HepG2 (cell line): ENCODE measurements at regions not wholly inside any gene's neighbourhood (a gene's known extent, or its start where the extent isn't known, plus 50 kb on each side); places are given as distances from the start of the nearest gene placed in this dataset.

Experiments
- BCL6 ChIP-seq: IDR thresholded peaks from 2 replicates; pipeline ENCODE4 v1.6.1; 2016; ENCODE audit warnings: missing genetic modification reagents, missing compliant biosample characterization
- CC2D1A ChIP-seq: sonication (generic); formaldehyde crosslinking; IDR thresholded peaks from 2 replicates; pipeline ENCODE4 v1.8.1; 2023; ENCODE audit warnings: mild to moderate bottlenecking, missing genetic modification reagents
- CEBPG ChIP-seq: IDR thresholded peaks from 2 replicates; pipeline ENCODE4 v1.6.1; 2016
- FOXO1 ChIP-seq: sonication (generic); formaldehyde crosslinking; IDR thresholded peaks from 2 replicates; pipeline ENCODE4 v1.4.0; 2020; ENCODE audit warnings: missing genetic modification reagents
- HMG20B ChIP-seq: conservative IDR thresholded peaks from 2 replicates; pipeline ENCODE4 v1.6.1; 2016; ENCODE audit warnings: missing genetic modification reagents, missing compliant biosample characterization
- HOXD1 ChIP-seq: sonication (generic); formaldehyde crosslinking; IDR thresholded peaks from 2 replicates; pipeline ENCODE4 v1.5.0; 2020; ENCODE audit warnings: missing genetic modification reagents
- IKZF1 ChIP-seq: fragments of 450-650 bp; IDR thresholded peaks from 2 replicates; pipeline ENCODE4 v1.7.1; 2016
- KAT8 ChIP-seq: IDR thresholded peaks from 2 replicates; pipeline ENCODE4 v1.6.1; 2016; ENCODE audit warnings: missing genetic modification reagents, missing compliant biosample characterization
- KDM3A ChIP-seq: IDR thresholded peaks from 2 replicates; pipeline ENCODE4 v1.6.1; 2018; ENCODE audit warnings: low read depth, missing compliant biosample characterization
- MAF1 ChIP-seq: sonication (generic); formaldehyde crosslinking; IDR thresholded peaks from 2 replicates; pipeline ENCODE4 v1.5.0; 2020; ENCODE audit warnings: missing genetic modification reagents, borderline replicate concordance
- PAX8 ChIP-seq: sonication (generic); formaldehyde crosslinking; IDR thresholded peaks from 2 replicates; pipeline ENCODE4 v1.8.0; 2022; ENCODE audit warnings: mild to moderate bottlenecking, missing genetic modification reagents, borderline replicate concordance
- PCBP2 ChIP-seq: fragments of 200-400 bp; formaldehyde crosslinking; optimal IDR thresholded peaks from 2 replicates; pipeline ENCODE3; 2018; ENCODE audit warnings: low read length, low read depth; ENCODE audit not compliant: poor library complexity, severe bottlenecking
- POLR2AphosphoS5 ChIP-seq: IDR thresholded peaks from 2 replicates; pipeline ENCODE4 v1.6.1; 2012; ENCODE audit warnings: low read depth, low read length
- SAFB2 ChIP-seq: sonication (generic); formaldehyde crosslinking; IDR thresholded peaks from 2 replicates; pipeline ENCODE4 v1.5.1; 2020; ENCODE audit warnings: missing genetic modification reagents, low read depth, mild to moderate bottlenecking, borderline replicate concordance
- SALL1 ChIP-seq: sonication (generic); formaldehyde crosslinking; IDR thresholded peaks from 2 replicates; pipeline ENCODE4 v1.8.0; 2022; ENCODE audit warnings: mild to moderate bottlenecking, missing genetic modification reagents
- SIN3A ChIP-seq: IDR thresholded peaks from 2 replicates; pipeline ENCODE4 v1.6.1; 2011; ENCODE audit warnings: low read depth, mild to moderate bottlenecking, control low read depth, low read length, borderline replicate concordance
- SMC3 ChIP-seq: IDR thresholded peaks from 2 replicates; pipeline ENCODE4 v1.6.1; 2011; ENCODE audit warnings: low read length, improper control_type of control experiment
- SP5 ChIP-seq: IDR thresholded peaks from 2 replicates; pipeline ENCODE4 v1.6.1; 2016; ENCODE audit warnings: low read depth, borderline replicate concordance
- STAG1 ChIP-seq: sonication (generic); formaldehyde crosslinking; IDR thresholded peaks from 2 replicates; pipeline ENCODE4 v1.4.0; 2020; ENCODE audit warnings: missing genetic modification reagents
- ZBTB26 ChIP-seq: IDR thresholded peaks from 2 replicates; pipeline ENCODE4 v1.6.1; 2016; ENCODE audit warnings: missing compliant biosample characterization, missing genetic modification reagents, borderline replicate concordance
- ZNF101 ChIP-seq: sonication (generic); formaldehyde crosslinking; IDR thresholded peaks from 2 replicates; pipeline ENCODE4 v1.4.0; 2020; ENCODE audit warnings: mild to moderate bottlenecking, low read depth, missing genetic modification reagents, borderline replicate concordance
- ZNF225 ChIP-seq: sonication (generic); formaldehyde crosslinking; IDR thresholded peaks from 2 replicates; pipeline ENCODE4 v1.4.0; 2020; ENCODE audit warnings: mild to moderate bottlenecking, missing genetic modification reagents
- ZNF264 ChIP-seq: sonication (generic); formaldehyde crosslinking; IDR thresholded peaks from 2 replicates; pipeline ENCODE4 v1.4.0; 2020; ENCODE audit warnings: missing genetic modification reagents
- ZNF282 ChIP-seq: fragments of 450-650 bp; IDR thresholded peaks from 2 replicates; pipeline ENCODE4 v1.6.1; 2018; ENCODE audit not compliant: partially characterized antibody
- ZNF557 ChIP-seq: sonication (generic); formaldehyde crosslinking; IDR thresholded peaks from 2 replicates; pipeline ENCODE4 v1.4.0; 2020; ENCODE audit warnings: missing genetic modification reagents
- ZNF562 ChIP-seq: sonication (generic); formaldehyde crosslinking; IDR thresholded peaks from 2 replicates; pipeline ENCODE4 v1.8.0; 2022; ENCODE audit warnings: missing genetic modification reagents, borderline replicate concordance
- ZNF720 ChIP-seq: sonication (generic); formaldehyde crosslinking; IDR thresholded peaks from 2 replicates; pipeline ENCODE4 v1.4.0; 2020; ENCODE audit warnings: missing genetic modification reagents
- ZNF792 ChIP-seq: IDR thresholded peaks from 2 replicates; pipeline ENCODE4 v1.6.1; 2016
- TF ChIP-seq, protein P1 (sequence below): IDR thresholded peaks from 2 replicates; pipeline ENCODE4 v1.6.1; 2018; ENCODE audit warnings: missing genetic modification reagents
- TF ChIP-seq, protein P2 (sequence below): sonication (generic); formaldehyde crosslinking; IDR thresholded peaks from 2 replicates; pipeline ENCODE4 v1.4.0; 2020; ENCODE audit warnings: missing genetic modification reagents

DNA sequence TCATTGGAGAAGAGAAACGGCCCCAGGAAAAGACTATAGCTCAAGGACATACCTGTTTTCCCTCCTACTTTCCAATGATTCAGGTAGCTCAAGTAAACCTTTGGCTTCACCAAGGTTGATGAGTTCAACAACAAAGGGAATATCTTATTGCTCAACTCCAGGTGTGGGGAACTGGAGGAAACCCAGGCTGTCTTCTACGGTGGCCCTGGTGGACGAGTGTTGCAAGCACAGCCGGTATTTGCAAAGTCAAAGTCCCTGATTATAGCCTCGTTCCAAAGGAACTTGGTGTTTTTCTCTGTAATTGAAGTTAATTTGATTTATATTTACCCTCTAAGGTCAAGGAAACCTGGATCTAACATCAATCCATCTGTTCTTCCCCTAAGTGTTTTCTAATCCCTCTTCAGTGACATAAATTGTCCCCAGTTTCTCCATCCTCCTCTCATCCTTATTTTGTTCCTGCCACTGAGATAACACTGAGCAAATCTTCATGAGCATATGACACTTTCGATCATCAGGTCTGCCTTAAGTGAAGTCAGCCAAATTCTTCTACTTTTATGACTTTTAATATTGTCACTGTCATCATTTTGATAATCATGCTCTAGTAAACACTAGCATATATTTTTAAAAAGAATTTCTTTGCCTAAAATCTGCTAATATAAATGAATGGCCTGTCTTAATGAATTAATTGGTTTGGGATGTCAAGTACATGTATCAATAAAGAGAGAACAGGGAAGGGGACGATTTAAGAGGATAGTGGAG lies 174.6 kb upstream of the TBX3 start (continued):
- TF ChIP-seq SIN3A (no peak), KAT8 (no peak), SP5 (CRISPR knock-in tag) (no peak), ZNF101 (CRISPR knock-in tag) (no peak), SALL1 (CRISPR knock-in tag) (0 out of 2 replicates have a peak, but pooled peaks have one; percentile 55), MAF1 (CRISPR knock-in tag) (no peak), PAX8 (CRISPR knock-in tag) (no peak), ZNF225 (CRISPR knock-in tag) (no peak), HMG20B (CRISPR knock-in tag) (0 out of 2 replicates have a peak, but pooled peaks have one; percentile 24), BCL6 (CRISPR knock-in tag) (peak; percentile 59), CEBPG (peak; percentile 93), ZNF792 (CRISPR knock-in tag) (no peak), PCBP2 (no peak), ZNF264 (CRISPR knock-in tag) (0 out of 2 replicates have a peak, but pooled peaks have one; percentile 39), ZNF282 (no peak), ZNF557 (CRISPR knock-in tag) (no peak), SMC3 (peak; percentile 66; the same call in 1 of the 2 replicates), ZNF720 (CRISPR knock-in tag) (no peak), STAG1 (CRISPR knock-in tag) (peak; percentile 41), POLR2AphosphoS5 (no peak), ZBTB26 (CRISPR knock-in tag) (no peak), SAFB2 (CRISPR knock-in tag) (no peak), HOXD1 (CRISPR knock-in tag) (no peak), ZNF562 (CRISPR knock-in tag) (no peak), KDM3A (CRISPR knock-in tag) (0 out of 2 replicates have a peak, but pooled peaks have one; percentile 56), CC2D1A (CRISPR knock-in tag) (no peak), IKZF1 (no peak), FOXO1 (peak; percentile 49; the same call in 1 of the 2 replicates)
- TF ChIP-seq, protein P1, sequence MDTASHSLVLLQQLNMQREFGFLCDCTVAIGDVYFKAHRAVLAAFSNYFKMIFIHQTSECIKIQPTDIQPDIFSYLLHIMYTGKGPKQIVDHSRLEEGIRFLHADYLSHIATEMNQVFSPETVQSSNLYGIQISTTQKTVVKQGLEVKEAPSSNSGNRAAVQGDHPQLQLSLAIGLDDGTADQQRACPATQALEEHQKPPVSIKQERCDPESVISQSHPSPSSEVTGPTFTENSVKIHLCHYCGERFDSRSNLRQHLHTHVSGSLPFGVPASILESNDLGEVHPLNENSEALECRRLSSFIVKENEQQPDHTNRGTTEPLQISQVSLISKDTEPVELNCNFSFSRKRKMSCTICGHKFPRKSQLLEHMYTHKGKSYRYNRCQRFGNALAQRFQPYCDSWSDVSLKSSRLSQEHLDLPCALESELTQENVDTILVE = peak; percentile 33; the same call in 1 of the 2 replicates
- TF ChIP-seq, protein P2, sequence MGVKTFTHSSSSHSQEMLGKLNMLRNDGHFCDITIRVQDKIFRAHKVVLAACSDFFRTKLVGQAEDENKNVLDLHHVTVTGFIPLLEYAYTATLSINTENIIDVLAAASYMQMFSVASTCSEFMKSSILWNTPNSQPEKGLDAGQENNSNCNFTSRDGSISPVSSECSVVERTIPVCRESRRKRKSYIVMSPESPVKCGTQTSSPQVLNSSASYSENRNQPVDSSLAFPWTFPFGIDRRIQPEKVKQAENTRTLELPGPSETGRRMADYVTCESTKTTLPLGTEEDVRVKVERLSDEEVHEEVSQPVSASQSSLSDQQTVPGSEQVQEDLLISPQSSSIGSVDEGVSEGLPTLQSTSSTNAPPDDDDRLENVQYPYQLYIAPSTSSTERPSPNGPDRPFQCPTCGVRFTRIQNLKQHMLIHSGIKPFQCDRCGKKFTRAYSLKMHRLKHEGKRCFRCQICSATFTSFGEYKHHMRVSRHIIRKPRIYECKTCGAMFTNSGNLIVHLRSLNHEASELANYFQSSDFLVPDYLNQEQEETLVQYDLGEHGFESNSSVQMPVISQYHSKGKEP (CRISPR knock-in tag) = no peak
